HG03159 (cell line): ENCODE measurements at regions not wholly inside any gene's neighbourhood (a gene's known extent, or its start where the extent isn't known, plus 50 kb on each side); places are given as distances from the start of the nearest gene placed in this dataset.

ENCODE experiments used
- ATAC-seq: cut with Tn5 transposase; IDR thresholded peaks from one replicate; pipeline ENCODE4 v1.9.1; 2021; ENCODE audit warnings: mild to moderate bottlenecking, moderate library complexity; ENCODE audit not compliant: unreplicated experiment

- no peak for ATAC-seq
These were observed 59.1 kb upstream of the TMEM244 start for GRCh38 chr6:129920103-129920798.

GRCh38 chr6:129911732-129912131 lies 50.6 kb upstream of the TMEM244 start:
- ATAC-seq = no peak
